NCI-H1930 (cell line): ENCODE measurements at regions not wholly inside any gene's neighbourhood (a gene's known extent, or its start where the extent isn't known, plus 50 kb on each side); places are given as distances from the start of the nearest gene placed in this dataset.

ENCODE experiments used
- DNase-seq, 2 experiments: peaks; one replicate each; lab custom pipeline; 2025; lab: John Stamatoyannopoulos, UW

DNA sequence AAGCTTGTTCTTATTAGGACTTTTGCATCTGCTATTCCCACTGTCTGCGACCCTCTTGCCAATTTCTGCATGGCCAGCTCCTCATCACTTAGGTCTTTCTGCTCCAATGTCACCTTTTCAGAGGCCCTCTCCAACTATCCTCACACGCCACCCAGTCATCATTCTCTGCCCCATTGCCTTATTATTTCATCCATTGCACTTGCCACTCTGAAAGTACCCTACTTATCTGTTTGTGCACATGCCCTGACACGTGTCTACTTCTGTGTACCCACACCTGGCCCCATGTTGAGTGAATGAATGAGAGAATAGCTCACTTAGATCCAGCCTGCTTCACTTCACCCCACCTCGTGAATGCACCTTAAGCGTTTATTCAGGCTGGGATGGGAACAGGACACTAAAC, 218.7 kb upstream of the TBX3 start:
- no peak for DNase-seq

DNA sequence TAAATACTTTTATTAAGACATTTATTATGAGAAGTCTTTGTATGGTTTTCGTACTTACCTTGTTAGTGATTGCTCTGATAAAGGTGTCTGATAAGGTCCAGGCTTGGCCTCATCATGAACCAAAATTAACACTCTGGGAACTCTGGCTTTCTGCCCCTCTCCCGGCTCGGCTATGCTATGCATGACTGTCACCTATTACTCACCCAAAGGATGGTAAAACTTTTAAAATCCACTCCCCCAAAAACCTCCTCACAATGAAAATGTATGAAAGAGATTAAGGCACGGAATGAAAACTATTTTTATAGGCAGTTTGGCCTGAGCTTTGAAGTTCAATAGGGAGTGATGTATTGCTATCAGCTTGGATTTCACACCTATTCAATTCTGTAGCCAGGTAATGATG, 217.3 kb upstream of the TBX3 start:
- DNase-seq = no peak

DNA sequence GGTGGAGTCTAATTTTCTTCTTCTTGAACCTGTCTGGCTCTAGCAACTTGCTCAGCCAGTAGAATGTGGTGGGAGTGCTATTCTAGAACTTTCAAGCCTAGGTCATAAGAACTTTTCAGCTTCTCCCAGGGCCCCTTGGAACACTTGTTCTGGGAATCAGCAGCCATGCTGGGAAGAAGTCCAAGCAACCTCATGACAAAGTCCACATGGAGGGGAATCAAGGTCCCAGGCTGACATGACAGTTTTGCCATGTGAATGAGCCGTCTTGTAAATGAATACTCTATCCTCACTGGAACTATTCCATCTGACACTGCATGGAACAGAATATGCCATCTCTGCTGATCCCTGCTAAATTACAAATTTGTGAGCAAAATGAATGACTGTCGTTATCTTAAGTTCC, 214.2 kb upstream of the TBX3 start:
- no peak for DNase-seq

DNA sequence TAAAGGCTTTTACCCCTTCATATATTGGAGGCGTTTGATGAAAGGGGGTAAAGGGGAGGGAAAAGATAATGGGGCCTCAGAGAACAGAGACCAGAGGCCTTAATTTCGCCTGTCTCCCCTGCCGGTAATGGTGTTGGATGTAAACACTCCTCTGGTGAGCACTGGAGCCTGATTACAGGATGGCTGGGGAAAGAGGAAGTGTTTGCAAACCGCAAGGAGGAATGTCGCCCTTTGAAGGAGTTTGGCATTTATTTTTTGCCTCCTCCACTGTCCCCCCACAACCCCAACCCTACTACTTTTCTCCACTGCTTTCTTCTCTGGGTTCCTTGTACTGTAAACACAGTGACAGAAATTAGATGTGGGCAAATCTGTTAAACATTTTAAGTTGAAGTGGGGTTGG, 211.9 kb upstream of the TBX3 start:
- DNase-seq = no peak

DNA sequence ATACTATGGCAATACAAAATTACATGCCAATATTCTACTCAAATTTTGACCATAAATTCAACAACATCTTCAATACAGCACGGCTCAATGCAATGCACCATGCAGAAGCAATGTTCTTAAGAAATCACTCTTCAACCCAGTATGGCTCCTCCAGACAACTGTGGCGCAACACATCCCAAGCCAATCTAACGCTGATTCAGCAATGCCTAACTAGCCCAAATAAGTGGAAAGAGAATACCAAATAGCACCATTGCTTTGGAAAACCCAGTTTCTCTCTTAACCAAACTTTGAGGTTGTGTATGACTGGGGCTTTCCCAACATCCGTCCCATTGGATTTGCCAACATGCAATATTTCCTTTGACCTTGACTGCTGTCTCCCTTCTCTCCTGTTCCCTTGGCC, 211.1 kb upstream of the TBX3 start:
- DNase-seq = no peak

DNA sequence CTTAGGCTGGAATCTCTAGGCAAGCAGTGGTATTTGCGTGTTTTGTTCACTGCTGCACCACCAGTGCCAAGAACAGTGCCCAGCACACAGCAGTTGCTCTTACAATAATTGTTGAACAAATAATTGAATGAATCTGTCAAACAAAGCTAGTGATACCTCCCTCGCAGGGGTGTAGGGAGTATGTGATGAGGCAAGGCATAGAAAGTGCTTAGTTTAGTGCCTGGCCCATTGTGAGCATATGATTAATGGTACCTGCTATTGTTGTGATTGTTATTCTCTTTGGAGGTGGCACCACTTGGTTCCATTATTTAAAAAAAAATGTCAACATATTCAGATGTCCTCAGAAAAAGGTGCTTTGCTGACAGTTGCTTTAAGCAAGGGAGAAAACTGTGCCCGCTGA, 210.1 kb upstream of the TBX3 start:
- peak in 1 of 2 experiments; percentile 9 for DNase-seq

DNA sequence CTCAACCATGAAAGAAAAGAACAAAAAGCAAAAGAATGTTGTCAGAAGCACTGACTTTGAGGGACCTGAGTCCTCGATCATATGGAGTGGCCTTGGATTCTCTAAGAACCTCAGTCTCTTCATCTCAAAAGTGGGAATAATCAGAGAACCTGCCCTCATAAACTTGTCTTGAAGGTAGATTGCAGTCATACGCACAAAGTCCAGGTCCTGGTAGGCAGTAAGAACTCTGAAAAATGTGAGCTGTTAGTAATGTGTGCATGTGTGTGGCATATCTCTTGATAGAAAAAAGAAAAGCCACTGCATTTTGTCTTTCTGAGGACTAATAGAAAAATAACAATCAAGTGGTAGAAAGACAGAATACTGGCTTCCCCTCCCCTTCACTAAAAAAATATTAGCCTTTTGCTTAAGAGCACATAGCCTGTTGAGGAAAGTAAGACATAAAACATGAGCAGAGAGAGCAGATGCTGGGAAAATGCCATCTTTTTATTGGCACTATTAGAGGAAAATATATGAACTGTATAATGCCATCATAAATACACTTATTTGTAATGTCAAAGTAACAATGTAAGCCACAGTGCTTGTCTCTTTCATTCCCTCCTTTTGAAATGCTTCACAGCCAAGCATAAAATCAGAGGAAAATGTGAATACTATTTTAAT, 205.1 kb upstream of the TBX3 start:
- no peak for DNase-seq

DNA sequence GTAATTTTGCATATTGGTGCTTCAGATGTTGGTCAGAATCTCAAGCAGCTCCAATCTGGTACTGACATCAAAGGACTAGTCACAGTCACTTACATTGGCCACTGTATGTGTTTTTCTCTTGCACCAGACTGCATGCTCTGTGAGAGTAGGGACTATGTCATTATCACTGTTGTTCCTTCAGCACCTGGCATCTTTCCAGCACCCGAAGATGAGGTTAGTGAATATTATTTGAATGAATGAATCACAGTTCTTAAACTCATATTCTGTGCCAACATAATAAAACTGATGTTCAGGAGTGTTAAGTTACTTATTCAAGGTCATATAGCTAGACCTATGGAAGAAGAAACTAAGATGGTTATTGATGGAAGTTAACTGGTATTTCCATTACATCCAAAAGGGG, 204.5 kb upstream of the TBX3 start:
- DNase-seq = no peak

DNA sequence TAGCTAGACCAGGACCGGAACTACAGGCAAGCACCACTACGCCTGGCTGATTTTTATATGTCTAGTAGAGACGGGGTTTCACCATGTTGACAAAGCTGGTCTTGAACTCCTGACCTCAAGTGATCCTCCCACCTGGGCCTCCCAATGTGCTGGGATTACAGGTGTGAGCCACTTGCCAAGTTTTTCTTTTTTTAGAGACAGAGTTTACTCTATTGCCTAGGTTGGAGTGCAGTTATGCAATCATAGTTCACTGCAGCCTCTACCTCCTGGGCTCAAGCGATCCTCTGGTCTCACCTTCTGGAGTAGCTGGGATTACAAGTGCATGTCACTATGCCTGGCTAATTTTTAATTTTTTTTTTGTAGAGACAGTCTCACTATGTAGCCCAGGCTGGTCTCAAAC, 201.5 kb upstream of the TBX3 start:
- DNase-seq = no peak

DNA sequence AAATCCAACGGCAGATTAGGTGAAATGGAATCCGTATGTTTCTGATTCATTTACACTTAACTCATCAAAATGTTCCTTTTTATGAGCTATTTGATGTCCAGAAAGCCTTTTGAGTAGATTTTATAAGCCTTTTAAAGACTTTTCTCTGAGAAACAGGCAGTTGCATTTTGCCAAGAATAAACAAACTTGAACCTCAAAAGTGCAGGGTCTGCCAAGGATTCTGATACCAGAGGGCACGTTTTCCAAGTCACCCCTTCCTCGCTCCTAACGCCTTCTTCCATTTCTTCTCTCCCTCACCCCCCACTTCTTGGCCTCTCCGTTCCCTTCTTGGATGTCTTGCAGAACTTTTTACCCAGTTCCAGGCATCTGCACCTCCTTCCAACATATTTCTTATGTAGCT, 200.6 kb upstream of the TBX3 start:
- DNase-seq = no peak

DNA sequence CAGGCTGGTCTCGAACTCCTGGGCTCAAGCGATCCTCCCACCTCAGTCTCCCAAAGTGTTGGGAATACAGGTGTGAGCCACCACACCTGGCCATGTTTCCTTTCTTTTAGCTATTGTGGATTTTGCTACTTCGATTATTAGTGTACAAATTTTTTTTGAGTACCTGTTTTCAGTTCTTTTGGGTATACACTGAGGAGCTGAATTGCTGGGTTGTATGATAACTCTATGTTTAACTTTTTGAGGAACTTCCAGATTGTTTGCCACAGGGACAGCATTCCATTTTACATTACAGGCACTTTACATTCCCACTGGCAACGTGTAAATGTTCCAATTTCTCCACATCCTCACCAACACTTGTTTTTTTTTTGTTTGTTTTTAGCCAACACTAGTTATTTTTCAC, 198.1 kb upstream of the TBX3 start:
- DNase-seq = no peak

DNA sequence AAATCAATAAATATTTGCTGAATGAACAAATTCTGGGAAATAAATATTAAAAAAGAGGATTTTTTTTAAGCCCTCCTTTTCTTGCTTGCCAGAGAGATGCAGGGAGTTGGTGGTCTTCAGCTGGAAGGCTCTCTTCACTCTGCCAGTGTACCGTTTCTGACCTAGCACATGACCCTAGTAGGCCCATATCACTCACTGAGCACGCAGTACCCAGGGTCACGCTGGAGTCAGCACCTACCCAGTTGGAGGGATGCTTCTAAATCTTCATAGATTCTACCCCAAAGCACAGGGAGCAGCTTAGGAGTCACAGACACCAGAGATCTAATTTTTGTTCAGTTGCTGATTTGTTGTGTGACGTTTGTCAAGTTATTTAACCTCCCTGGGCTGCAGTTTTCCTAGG, 195.4 kb upstream of the TBX3 start:
- no peak for DNase-seq

DNA sequence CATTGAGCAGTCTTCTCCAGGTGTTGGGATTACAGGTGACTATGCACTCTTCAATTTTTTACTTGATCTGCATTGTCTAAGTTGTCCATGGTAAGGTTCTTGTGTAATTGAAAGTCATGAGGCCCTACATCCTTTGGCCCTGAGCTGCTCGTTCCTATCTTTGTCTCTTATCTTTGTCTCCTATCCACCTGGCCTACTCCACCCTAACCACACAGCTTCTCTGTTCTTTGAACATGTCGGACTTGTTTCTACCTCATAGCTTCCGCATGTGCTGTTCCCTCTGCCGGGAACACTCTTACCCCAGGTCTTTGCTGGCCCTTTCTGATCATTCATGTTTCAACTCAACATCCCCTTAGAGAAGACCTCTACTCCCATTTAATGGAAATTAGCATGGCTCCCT, 194.8 kb upstream of the TBX3 start:
- no peak for DNase-seq

DNA sequence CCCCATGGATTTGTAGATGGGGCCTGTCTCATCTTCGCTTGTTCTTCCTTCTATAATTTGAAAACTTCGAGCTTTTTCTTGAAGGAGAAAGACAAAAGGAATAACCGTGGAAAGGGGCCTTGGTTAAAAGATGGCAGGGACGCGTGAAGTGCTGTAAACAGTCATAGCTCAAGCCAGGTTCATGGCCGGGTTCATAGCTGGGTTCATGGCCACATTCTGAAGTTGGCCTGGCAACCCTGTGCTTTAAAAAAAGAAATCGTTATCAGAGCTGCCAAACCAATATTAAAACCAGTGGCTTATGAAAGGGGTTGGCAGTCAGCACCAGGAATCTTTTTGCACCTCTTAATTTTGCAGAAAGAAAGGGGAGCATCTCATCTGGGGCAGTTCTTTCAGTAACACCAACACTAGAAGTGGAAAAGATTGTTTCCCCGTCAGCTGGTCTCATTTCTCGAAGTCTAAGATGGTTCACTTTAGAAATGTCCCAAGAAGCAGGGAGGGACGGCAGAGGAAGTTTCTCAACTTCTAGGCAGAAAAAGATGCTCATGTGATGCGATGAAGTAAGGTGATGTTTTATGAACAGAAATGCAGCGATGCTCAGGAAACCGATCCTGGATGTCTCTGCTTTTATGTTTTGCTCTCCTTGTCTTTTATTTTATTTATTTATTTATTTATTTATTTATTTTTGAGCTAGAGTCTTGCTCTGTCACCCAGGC, 193.1 kb upstream of the TBX3 start:
- no peak for DNase-seq

DNA sequence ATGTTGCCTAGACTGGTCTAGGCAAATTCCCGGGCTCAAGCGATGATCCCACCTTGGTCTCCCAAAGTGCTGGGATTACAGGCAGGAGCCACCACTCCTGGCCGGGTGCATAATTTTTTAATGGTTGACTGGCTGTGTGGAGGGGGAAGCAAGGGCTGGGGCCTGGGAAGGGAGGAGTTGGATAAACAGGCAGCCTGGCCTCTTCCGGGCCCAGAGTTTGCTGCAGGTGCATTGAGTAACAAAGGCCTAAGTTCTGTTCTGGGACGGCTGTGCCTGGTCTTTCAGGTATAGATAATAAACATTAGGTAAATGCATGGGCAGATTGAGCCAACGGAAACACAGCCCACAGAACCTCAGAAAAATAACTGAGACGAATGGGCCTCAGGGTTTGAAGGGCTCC, 191.3 kb upstream of the TBX3 start:
- DNase-seq = no peak

DNA sequence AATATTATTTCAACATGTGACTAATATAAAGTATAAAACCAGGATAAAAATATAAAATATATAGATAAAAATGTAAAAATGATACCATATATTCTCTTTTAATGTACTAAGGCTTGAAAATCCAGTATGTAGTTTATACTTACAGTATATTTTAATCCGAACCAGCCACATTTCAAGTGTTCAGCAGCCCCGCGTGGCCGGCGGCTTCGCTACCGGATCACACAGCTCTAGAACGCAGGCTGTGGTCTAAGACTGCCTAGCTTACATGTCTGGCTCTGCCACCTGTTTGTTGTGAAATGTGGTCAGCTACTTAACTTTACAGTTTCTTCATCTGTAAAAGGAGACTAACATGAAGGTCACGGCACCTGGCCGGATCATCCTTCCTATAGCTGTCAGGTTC, 189.7 kb upstream of the TBX3 start:
- no peak for DNase-seq

DNA sequence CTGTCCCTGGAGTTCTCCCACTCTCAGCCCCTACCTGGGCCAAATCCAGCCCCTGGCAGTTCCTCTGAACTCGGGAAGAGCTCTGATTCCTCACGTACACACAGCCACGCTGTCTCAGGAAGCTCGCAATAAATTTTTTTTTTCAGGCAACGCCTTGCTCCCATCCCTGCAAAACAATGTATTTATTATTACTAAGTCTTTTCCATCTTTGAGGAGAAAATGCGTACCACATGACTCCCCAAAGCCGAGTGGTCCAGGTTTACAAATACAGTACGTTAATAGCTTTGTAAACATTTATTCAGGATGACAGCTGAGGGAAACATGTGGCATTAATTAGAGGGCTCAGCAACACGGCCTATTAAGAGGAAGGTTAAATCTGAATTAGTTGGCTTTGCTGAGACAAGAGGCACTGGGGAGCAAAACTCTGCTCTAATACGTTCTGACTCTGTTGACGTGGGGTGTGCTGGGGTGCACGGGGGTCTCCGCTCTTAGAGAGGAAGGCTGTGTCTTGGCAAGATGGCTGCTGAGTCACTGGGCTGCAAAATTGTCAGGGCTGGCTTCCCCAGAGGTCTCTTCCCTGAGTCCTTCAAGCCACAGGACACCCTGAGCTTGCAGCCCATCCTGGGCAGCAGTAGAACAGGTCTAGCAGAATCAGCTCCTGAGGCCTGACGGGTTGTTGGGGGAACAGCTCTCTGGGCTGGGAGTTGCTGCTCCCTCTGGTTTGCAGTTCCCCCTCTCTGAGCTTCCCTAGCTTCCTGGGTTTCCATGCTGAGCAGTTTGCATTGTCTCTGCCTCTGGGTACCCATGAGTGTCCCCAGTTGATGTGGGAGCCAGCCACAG, 185.2 kb upstream of the TBX3 start:
- no peak for DNase-seq

DNA sequence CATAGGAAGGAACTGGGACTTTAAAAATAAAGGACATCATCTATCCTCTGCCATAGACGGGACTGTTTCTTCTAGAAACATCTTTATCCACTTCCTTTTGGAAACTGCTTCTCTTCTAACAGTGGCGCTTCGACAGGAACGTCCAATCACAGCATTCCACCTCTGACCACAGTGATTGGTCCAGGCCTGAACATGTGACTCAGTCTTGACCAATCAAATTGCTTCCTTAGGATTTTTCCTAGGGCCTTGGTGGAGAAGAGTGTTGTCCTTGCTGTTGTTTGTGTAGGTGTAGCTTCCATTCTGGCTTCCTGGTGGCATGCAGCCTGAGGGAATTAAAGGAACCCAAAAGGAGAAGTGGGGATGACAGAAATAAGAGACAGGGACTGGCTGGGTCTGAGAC, 182.4 kb upstream of the TBX3 start:
- DNase-seq = no peak

DNA sequence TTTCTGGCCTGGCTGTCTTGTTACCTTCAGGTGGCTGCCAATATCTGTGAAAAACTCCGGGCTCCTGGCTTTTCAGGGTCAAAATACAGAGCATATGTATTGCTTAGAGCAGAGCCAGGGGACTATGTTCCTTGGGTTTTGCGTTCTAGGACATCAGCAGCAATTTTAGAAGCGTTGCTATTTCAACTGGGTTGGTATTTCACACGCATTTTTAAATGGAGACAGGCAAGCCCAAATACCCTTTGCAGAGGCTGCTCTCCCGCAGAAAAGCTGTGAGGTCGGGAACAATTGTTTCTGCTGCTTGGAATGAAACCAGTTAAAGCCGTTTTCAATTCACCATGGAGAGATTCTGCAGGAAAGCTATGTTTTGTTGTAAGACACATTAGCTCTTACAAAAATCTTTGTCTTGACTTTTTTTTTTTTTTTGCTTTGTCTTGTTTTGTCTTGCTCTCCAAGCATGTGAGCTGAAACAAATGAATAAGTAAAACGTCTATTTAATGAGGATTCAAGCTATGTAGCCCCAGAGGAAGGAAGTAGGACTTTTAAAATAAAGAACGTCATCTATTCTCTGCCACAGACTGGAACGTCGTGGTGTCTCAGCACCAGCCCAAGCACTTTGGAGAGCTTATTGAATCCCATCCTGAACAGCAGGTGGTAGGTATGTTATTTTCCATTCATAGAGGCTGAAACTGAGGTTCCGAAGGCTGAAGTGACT, 181.0 kb upstream of the TBX3 start:
- no peak for DNase-seq

DNA sequence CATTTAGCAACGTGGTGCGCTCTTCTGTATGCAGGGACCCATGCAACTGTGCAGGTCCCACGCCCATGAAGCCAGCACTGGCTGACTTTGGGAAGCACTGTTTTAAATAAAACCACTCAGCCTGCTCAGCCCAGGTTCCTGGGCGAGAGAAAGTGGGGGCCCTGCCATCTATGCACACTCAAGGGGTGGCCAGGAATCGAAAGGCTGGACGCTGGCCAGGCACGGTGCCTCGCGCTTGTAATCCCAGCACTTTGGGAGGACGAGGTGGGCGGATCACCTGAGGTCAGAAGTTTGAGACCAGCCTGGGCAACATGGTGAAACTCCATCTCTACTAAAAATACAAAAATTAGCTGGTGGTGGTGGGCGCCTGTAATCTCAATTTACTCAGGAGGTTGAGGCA, 179.9 kb upstream of the TBX3 start:
- DNase-seq = no peak

DNA sequence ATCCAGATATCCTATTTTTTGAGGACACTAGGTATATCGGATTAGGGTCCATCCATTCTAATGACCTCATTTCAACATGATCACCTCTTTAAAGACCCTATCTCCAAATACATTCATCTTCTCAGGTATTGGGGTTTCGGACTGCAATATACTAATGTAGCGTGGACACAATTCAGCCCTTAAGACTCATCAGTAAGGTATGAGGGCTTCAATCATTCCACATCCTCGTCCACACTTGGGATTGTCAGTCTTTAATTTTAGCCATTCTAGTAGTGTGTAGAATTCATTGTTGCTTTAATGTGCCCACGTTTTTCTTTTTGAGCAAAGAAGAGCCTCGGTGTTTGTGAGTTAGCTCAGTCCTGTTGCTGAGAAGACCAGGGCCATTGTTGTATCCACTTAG, 177.0 kb upstream of the TBX3 start:
- DNase-seq = no peak

DNA sequence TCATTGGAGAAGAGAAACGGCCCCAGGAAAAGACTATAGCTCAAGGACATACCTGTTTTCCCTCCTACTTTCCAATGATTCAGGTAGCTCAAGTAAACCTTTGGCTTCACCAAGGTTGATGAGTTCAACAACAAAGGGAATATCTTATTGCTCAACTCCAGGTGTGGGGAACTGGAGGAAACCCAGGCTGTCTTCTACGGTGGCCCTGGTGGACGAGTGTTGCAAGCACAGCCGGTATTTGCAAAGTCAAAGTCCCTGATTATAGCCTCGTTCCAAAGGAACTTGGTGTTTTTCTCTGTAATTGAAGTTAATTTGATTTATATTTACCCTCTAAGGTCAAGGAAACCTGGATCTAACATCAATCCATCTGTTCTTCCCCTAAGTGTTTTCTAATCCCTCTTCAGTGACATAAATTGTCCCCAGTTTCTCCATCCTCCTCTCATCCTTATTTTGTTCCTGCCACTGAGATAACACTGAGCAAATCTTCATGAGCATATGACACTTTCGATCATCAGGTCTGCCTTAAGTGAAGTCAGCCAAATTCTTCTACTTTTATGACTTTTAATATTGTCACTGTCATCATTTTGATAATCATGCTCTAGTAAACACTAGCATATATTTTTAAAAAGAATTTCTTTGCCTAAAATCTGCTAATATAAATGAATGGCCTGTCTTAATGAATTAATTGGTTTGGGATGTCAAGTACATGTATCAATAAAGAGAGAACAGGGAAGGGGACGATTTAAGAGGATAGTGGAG, 174.6 kb upstream of the TBX3 start:
- DNase-seq = no peak
